ENCODE measurements at regions not wholly inside any gene's neighbourhood (a gene's known extent, or its start where the extent isn't known, plus 50 kb on each side); places are given as distances from the start of the nearest gene placed in this dataset.

- H3K9ac ChIP-seq (ENCODE audit: insufficient read depth, low read length): no peak overlapping the region
- H3K36me3 ChIP-seq (ENCODE audit: control insufficient read depth, insufficient read depth, low read length): no peaks in the 10 kb centered on the region
- no peak overlapping the region for H3K4me2 ChIP-seq (ENCODE audit: extremely low read depth, insufficient read depth, low read length)
- H3K79me2 ChIP-seq (ENCODE audit: control insufficient read depth, insufficient read depth, low read length): no peaks in the 10 kb centered on the region
- no peaks in the 10 kb centered on the region for H4K20me1 ChIP-seq (ENCODE audit: control insufficient read depth, extremely low read depth, insufficient read depth, low read length)
- no peaks in the 10 kb centered on the region for H3K9me3 ChIP-seq (ENCODE audit: control insufficient read depth, insufficient read depth, low read depth, low read length)
- no peak overlapping the region for H2AFZ ChIP-seq (ENCODE audit: low read length)
- peak in 1 of 2 donors; percentile 73 for DNase-seq (ENCODE audit: low read depth in 2 of 2)
- no peak overlapping the region for H3K4me3 ChIP-seq (replicated peaks in 1 of 4; ENCODE audit: control extremely low read depth in 1 of 4, insufficient read depth in 1 of 4, low read depth in 3 of 4, low read length in 4 of 4)
- H3K27me3 ChIP-seq (ENCODE audit: control insufficient read depth, insufficient read depth, low read length): no peaks in the 10 kb centered on the region
- no peaks in the 10 kb centered on the region for H3K4me1 ChIP-seq (ENCODE audit: control insufficient read depth, extremely low read depth, insufficient read depth, low read length)
- TF ChIP-seq EZH2 (IDR thresholded peaks at IDR 0.05; ENCODE audit: low read length, missing control alignments) (no peak), CTCF (conservative IDR thresholded peaks at IDR 0.05 in 1 of 2, IDR thresholded peaks at IDR 0.05 in 1 of 2; ENCODE audit: low read depth in 1 of 2, low read length in 2 of 2) (no peak)
- no peak overlapping the region for H3K27ac ChIP-seq (ENCODE audit: insufficient read depth, low read length)
These were observed 166.6 kb upstream of the NCKAP5 start for GRCh38 chr2:133734716-133735495.

- Histone ChIP-seq H3K36me3 (ENCODE audit: control insufficient read depth, insufficient read depth, low read length) (no peaks in the 10 kb centered on the region), H2AFZ (ENCODE audit: low read length) (no peak overlapping the region)
- TF ChIP-seq CTCF (conservative IDR thresholded peaks at IDR 0.05 in 1 of 2, IDR thresholded peaks at IDR 0.05 in 1 of 2; ENCODE audit: low read depth in 1 of 2, low read length in 2 of 2) (no peak), EZH2 (IDR thresholded peaks at IDR 0.05; ENCODE audit: low read length, missing control alignments) (no peak)
These were observed 168.4 kb upstream of the NCKAP5 start for GRCh38 chr2:133736674-133737073.

GRCh38 chr2:133737242-133737993 is 169.2 kb upstream of the NCKAP5 start:
- no peak overlapping the region for H3K9ac ChIP-seq (ENCODE audit: insufficient read depth, low read length)
- H3K27me3 ChIP-seq (ENCODE audit: control insufficient read depth, insufficient read depth, low read length): no peaks in the 10 kb centered on the region
- H4K20me1 ChIP-seq (ENCODE audit: control insufficient read depth, extremely low read depth, insufficient read depth, low read length): no peaks in the 10 kb centered on the region
- H3K79me2 ChIP-seq (ENCODE audit: control insufficient read depth, insufficient read depth, low read length): no peaks in the 10 kb centered on the region
- H3K27ac ChIP-seq (ENCODE audit: insufficient read depth, low read length): no peak overlapping the region
- H3K4me3 ChIP-seq (replicated peaks in 1 of 4; ENCODE audit: control extremely low read depth in 1 of 4, insufficient read depth in 1 of 4, low read depth in 3 of 4, low read length in 4 of 4): no peak overlapping the region
- H3K36me3 ChIP-seq (ENCODE audit: control insufficient read depth, insufficient read depth, low read length): no peaks in the 10 kb centered on the region
- no peaks in the 10 kb centered on the region for H3K9me3 ChIP-seq (ENCODE audit: control insufficient read depth, insufficient read depth, low read depth, low read length)
- no peaks in the 10 kb centered on the region for H3K4me1 ChIP-seq (ENCODE audit: control insufficient read depth, extremely low read depth, insufficient read depth, low read length)
- no peak overlapping the region for H2AFZ ChIP-seq (ENCODE audit: low read length)
- DNase-seq (ENCODE audit: low read depth in 2 of 2): peak in 1 of 2 donors; percentile 67
- H3K4me2 ChIP-seq (ENCODE audit: extremely low read depth, insufficient read depth, low read length): no peak overlapping the region
- TF ChIP-seq EZH2 (IDR thresholded peaks at IDR 0.05; ENCODE audit: low read length, missing control alignments) (no peak), CTCF (conservative IDR thresholded peaks at IDR 0.05 in 1 of 2, IDR thresholded peaks at IDR 0.05 in 1 of 2; ENCODE audit: low read depth in 1 of 2, low read length in 2 of 2) (no peak)

More at GRCh38 chr2:133736674-133737073, 168.4 kb upstream of the NCKAP5 start:
- Histone ChIP-seq H3K4me1 (ENCODE audit: control insufficient read depth, extremely low read depth, insufficient read depth, low read length) (no peaks in the 10 kb centered on the region), H4K20me1 (ENCODE audit: control insufficient read depth, extremely low read depth, insufficient read depth, low read length) (no peaks in the 10 kb centered on the region), H3K27me3 (ENCODE audit: control insufficient read depth, insufficient read depth, low read length) (no peaks in the 10 kb centered on the region), H3K27ac (ENCODE audit: insufficient read depth, low read length) (no peak overlapping the region), H3K9me3 (ENCODE audit: control insufficient read depth, insufficient read depth, low read depth, low read length) (no peaks in the 10 kb centered on the region), H3K4me3 (replicated peaks in 1 of 4; ENCODE audit: control extremely low read depth in 1 of 4, insufficient read depth in 1 of 4, low read depth in 3 of 4, low read length in 4 of 4) (no peak overlapping the region), H3K9ac (ENCODE audit: insufficient read depth, low read length) (no peak overlapping the region), H3K4me2 (ENCODE audit: extremely low read depth, insufficient read depth, low read length) (no peak overlapping the region), H3K79me2 (ENCODE audit: control insufficient read depth, insufficient read depth, low read length) (no peaks in the 10 kb centered on the region)
- DNase-seq (ENCODE audit: low read depth in 2 of 2): no peak
